Thymus (tissue), 11 donors: ENCODE measurements at regions not wholly inside any gene's neighbourhood (a gene's known extent, or its start where the extent isn't known, plus 50 kb on each side); places are given as distances from the start of the nearest gene placed in this dataset.

Experiments used
- DNase-seq, 9 donors: peaks; one replicate each; pipeline ENCODE4 v3.0.0-alpha.2; 2013; ENCODE audit warnings: low spot score in 9 of 9, low read depth in 6 of 9, missing footprints in 1 of 9
- H3K27ac ChIP-seq, 2 donors: one replicate each; pipeline ENCODE4 v1.5.1; 2013; ENCODE audit warnings: control low read depth in 1 of 2, low read depth in 1 of 2, low read length in 1 of 2, mild to moderate bottlenecking in 1 of 2, moderate library complexity in 1 of 2
- H3K27me3 ChIP-seq, 2 donors: one replicate each; pipeline ENCODE4 v1.5.1; 2013; ENCODE audit warnings: low read length in 1 of 2; ENCODE audit not compliant: control insufficient read depth in 2 of 2, insufficient read depth in 1 of 2
- H3K36me3 ChIP-seq, 2 donors: one replicate each; pipeline ENCODE4 v1.5.1; 2013; ENCODE audit warnings: low read length in 1 of 2, mild to moderate bottlenecking in 1 of 2, moderate library complexity in 1 of 2; ENCODE audit not compliant: control insufficient read depth in 2 of 2, insufficient read depth in 2 of 2
- H3K4me1 ChIP-seq, 2 donors: one replicate each; pipeline ENCODE4 v1.5.1; 2013; ENCODE audit warnings: low read length in 2 of 2; ENCODE audit not compliant: control insufficient read depth in 2 of 2, insufficient read depth in 2 of 2
- H3K4me3 ChIP-seq, 2 donors: one replicate each; pipeline ENCODE4 v1.5.1; 2013; ENCODE audit warnings: low read length in 2 of 2, control low read depth in 1 of 2, mild to moderate bottlenecking in 1 of 2
- H3K9me3 ChIP-seq, 2 donors: one replicate each; pipeline ENCODE4 v1.5.1; 2013; ENCODE audit warnings: low read length in 1 of 2, mild to moderate bottlenecking in 1 of 2; ENCODE audit not compliant: control insufficient read depth in 2 of 2, insufficient read depth in 1 of 2
- WGBS: extraction: QIAGEN DNeasy Blood & Tissue Kit; methylation state at CpG from one replicate; pipeline ENCODE4 v1.1.7; 2013; 5-methylcytosine and 5-hydroxymethylcytosine counted together
- donor health status: healthy.

- no peaks in the 10 kb centered on the region for H3K4me1 ChIP-seq
- no peaks in the 10 kb centered on the region for H3K36me3 ChIP-seq
- H3K27ac ChIP-seq: no peak overlapping the region
- no peaks in the 10 kb centered on the region for H3K27me3 ChIP-seq
- WGBS: 98% methylated on average over 1 of the region's 1 CpG
- DNase-seq: no peak
- H3K9me3 ChIP-seq: no peaks in the 10 kb centered on the region
- no peak overlapping the region for H3K4me3 ChIP-seq
Observed at GRCh38 chr4:123904882-123905281, 508.3 kb downstream of the SPRY1 start.

- Histone ChIP-seq H3K36me3 (no peaks in the 10 kb centered on the region), H3K4me3 (no peak overlapping the region), H3K9me3 (no peaks in the 10 kb centered on the region), H3K27me3 (no peaks in the 10 kb centered on the region), H3K27ac (no peak overlapping the region), H3K4me1 (no peaks in the 10 kb centered on the region)
- no peak for DNase-seq
Observed at GRCh38 chr4:123913598-123913997, 517.0 kb downstream of the SPRY1 start.

GRCh38 chr4:123916821-123917220 is 520.2 kb downstream of the SPRY1 start:
- Histone ChIP-seq H3K9me3 (no peaks in the 10 kb centered on the region), H3K4me3 (no peak overlapping the region), H3K36me3 (no peaks in the 10 kb centered on the region), H3K27ac (no peak overlapping the region), H3K4me1 (no peaks in the 10 kb centered on the region), H3K27me3 (no peaks in the 10 kb centered on the region)
- WGBS: 94% methylated on average over 2 of the region's 2 CpGs
- no peak for DNase-seq

GRCh38 chr4:123919576-123920098 is 523.0 kb downstream of the SPRY1 start:
- Histone ChIP-seq H3K36me3 (no peaks in the 10 kb centered on the region), H3K27ac (no peak overlapping the region), H3K27me3 (no peaks in the 10 kb centered on the region), H3K9me3 (no peaks in the 10 kb centered on the region), H3K4me3 (no peak overlapping the region), H3K4me1 (no peaks in the 10 kb centered on the region)
- WGBS: 98% methylated on average over 4 of the region's 4 CpGs
- no peak for DNase-seq

- Histone ChIP-seq H3K27ac (no peak overlapping the region), H3K4me1 (no peaks in the 10 kb centered on the region), H3K27me3 (no peaks in the 10 kb centered on the region), H3K4me3 (no peak overlapping the region), H3K36me3 (no peaks in the 10 kb centered on the region), H3K9me3 (no peaks in the 10 kb centered on the region)
- DNase-seq: no peak
- 94% methylated on average over 5 of the region's 5 CpGs for WGBS
Observed at GRCh38 chr4:123921339-123921738, 524.7 kb downstream of the SPRY1 start.

- H3K4me1 ChIP-seq: no peaks in the 10 kb centered on the region
- no peaks in the 10 kb centered on the region for H3K27me3 ChIP-seq
- H3K27ac ChIP-seq: no peak overlapping the region
- no peaks in the 10 kb centered on the region for H3K36me3 ChIP-seq
- H3K4me3 ChIP-seq: no peak overlapping the region
- no peak for DNase-seq
- H3K9me3 ChIP-seq: no peaks in the 10 kb centered on the region
Observed at GRCh38 chr4:123922847-123923246, 526.3 kb downstream of the SPRY1 start.

- 95% methylated on average over 3 of the region's 3 CpGs for WGBS
- H3K36me3 ChIP-seq: no peaks in the 10 kb centered on the region
Observed at GRCh38 chr4:123924536-123924935, 527.9 kb downstream of the SPRY1 start.

GRCh38 chr4:123929565-123929964 is 533.0 kb downstream of the SPRY1 start:
- Histone ChIP-seq H3K27ac (no peak overlapping the region), H3K9me3 (no peaks in the 10 kb centered on the region), H3K4me3 (no peak overlapping the region), H3K4me1 (no peaks in the 10 kb centered on the region), H3K36me3 (no peaks in the 10 kb centered on the region), H3K27me3 (no peaks in the 10 kb centered on the region)
- no peak for DNase-seq
- 89% methylated on average over 1 of the region's 1 CpG for WGBS

More at GRCh38 chr4:123924536-123924935, 527.9 kb downstream of the SPRY1 start:
- no peak for DNase-seq
- H3K4me1 ChIP-seq: no peaks in the 10 kb centered on the region
- no peaks in the 10 kb centered on the region for H3K9me3 ChIP-seq
- H3K4me3 ChIP-seq: no peak overlapping the region
- no peaks in the 10 kb centered on the region for H3K27me3 ChIP-seq
- H3K27ac ChIP-seq: no peak overlapping the region

- Histone ChIP-seq H3K9me3 (no peaks in the 10 kb centered on the region), H3K27me3 (no peaks in the 10 kb centered on the region), H3K27ac (no peak overlapping the region), H3K36me3 (no peaks in the 10 kb centered on the region), H3K4me3 (no peak overlapping the region), H3K4me1 (no peaks in the 10 kb centered on the region)
- WGBS: 97% methylated on average over 1 of the region's 1 CpG
- no peak for DNase-seq
Observed at GRCh38 chr4:123930996-123931395, 534.4 kb downstream of the SPRY1 start.

GRCh38 chr4:123934096-123934495 is 537.5 kb downstream of the SPRY1 start:
- H3K36me3 ChIP-seq: no peaks in the 10 kb centered on the region
- no peaks in the 10 kb centered on the region for H3K27me3 ChIP-seq
- H3K4me1 ChIP-seq: no peaks in the 10 kb centered on the region
- DNase-seq: no peak
- H3K4me3 ChIP-seq: no peak overlapping the region
- H3K27ac ChIP-seq: no peak overlapping the region
- no peaks in the 10 kb centered on the region for H3K9me3 ChIP-seq
- 96% methylated on average over 2 of the region's 2 CpGs for WGBS
